GM23338 (cell line): ENCODE measurements at regions not wholly inside any gene's neighbourhood (a gene's known extent, or its start where the extent isn't known, plus 50 kb on each side); places are given as distances from the start of the nearest gene placed in this dataset.

Experiments
- ATAC-seq: fragments of 200-7000 bp; cut with Tn5 transposase; 3 replicates; pipeline ENCODE4 v1.9.1; 2020
- DNase-seq: peaks from one replicate; pipeline ENCODE4 v3.0.0-alpha.2; 2015; ENCODE audit warnings: low spot score
- H2AFZ ChIP-seq: fragments of 200-600 bp; sonication (generic); 2 replicates; pipeline ENCODE4 v1.8.0; 2016; ENCODE audit warnings: antibody characterized with exemption, mild to moderate bottlenecking, moderate library complexity
- H3F3A ChIP-seq: fragments of 200-600 bp; sonication (generic); replicated peaks from 2 replicates; pipeline ENCODE4 v1.8.0; 2017; ENCODE audit warnings: antibody characterized with exemption, mixed run types, low read depth
- H3K27ac ChIP-seq: fragments of 200-600 bp; sonication (generic); 2 replicates; pipeline ENCODE4 v1.6.1; 2016; ENCODE audit warnings: low read depth
- H3K27me3 ChIP-seq: fragments of 200-600 bp; sonication (generic); 2 replicates; pipeline ENCODE4 v1.8.0; 2016; ENCODE audit warnings: mild to moderate bottlenecking, mixed run types, moderate library complexity; ENCODE audit not compliant: insufficient read depth
- H3K36me3 ChIP-seq: fragments of 200-600 bp; sonication (generic); 2 replicates; pipeline ENCODE4 v1.8.0; 2016; ENCODE audit warnings: mild to moderate bottlenecking; ENCODE audit not compliant: insufficient read depth
- H3K4me1 ChIP-seq: fragments of 200-600 bp; sonication (generic); 2 replicates; pipeline ENCODE4 v1.8.0; 2016; ENCODE audit warnings: mild to moderate bottlenecking, moderate library complexity; ENCODE audit not compliant: insufficient read depth
- H3K4me2 ChIP-seq: fragments of 200-600 bp; sonication (generic); 2 replicates; pipeline ENCODE4 v1.7.1; 2017; ENCODE audit warnings: mixed run types
- H3K4me3 ChIP-seq: fragments of 200-600 bp; sonication (generic); 2 replicates; pipeline ENCODE4 v1.6.1; 2016; ENCODE audit warnings: mixed run types
- H3K79me2 ChIP-seq: fragments of 200-600 bp; sonication (generic); replicated peaks from 2 replicates; pipeline ENCODE4 v1.8.0; 2017; ENCODE audit warnings: mild to moderate bottlenecking; ENCODE audit not compliant: insufficient read depth
- H3K9me2 ChIP-seq: fragments of 200-600 bp; sonication (generic); 2 replicates; pipeline ENCODE4 v1.8.0; 2017; ENCODE audit not compliant: insufficient read depth
- H4K20me1 ChIP-seq: fragments of 200-600 bp; sonication (generic); replicated peaks from 2 replicates; pipeline ENCODE4 v1.8.0; 2017; ENCODE audit warnings: mild to moderate bottlenecking; ENCODE audit not compliant: insufficient read depth
- H3K27ac Mint-ChIP-seq: 2 replicates; pipeline ENCODE4 v1.8.0; 2020; ENCODE audit warnings: inconsistent platforms, mild to moderate bottlenecking, moderate library complexity, mixed read lengths
- H3K27me3 Mint-ChIP-seq: 3 replicates; pipeline ENCODE4 v1.8.0; 2022; ENCODE audit warnings: low read depth, mild to moderate bottlenecking, moderate library complexity, mixed read lengths, inconsistent platforms; ENCODE audit not compliant: insufficient read depth, poor library complexity
- H3K36me3 Mint-ChIP-seq: 3 replicates; pipeline ENCODE4 v1.8.0; 2021; ENCODE audit warnings: low read depth, mild to moderate bottlenecking, inconsistent platforms, moderate library complexity, mixed read lengths
- H3K4me1 Mint-ChIP-seq: 3 replicates; pipeline ENCODE4 v1.8.0; 2020; ENCODE audit warnings: mild to moderate bottlenecking, inconsistent platforms, mixed read lengths
- H3K4me3 Mint-ChIP-seq: 3 replicates; pipeline ENCODE4 v1.8.0; 2021; ENCODE audit warnings: moderate library complexity, mild to moderate bottlenecking, inconsistent platforms, mixed read lengths
- H3K9me3 Mint-ChIP-seq: 3 replicates; pipeline ENCODE4 v1.8.0; 2020; ENCODE audit warnings: moderate library complexity, mild to moderate bottlenecking, inconsistent platforms, mixed read lengths
- EZH2 ChIP-seq: fragments of 200-600 bp; sonication (generic); IDR thresholded peaks from one replicate; pipeline ENCODE4 v1.8.0; 2017; ENCODE audit warnings: antibody characterized with exemption, mild to moderate bottlenecking, low read depth; ENCODE audit not compliant: unreplicated experiment
- EZH2phosphoT487 ChIP-seq: fragments of 200-600 bp; sonication (generic); IDR thresholded peaks from one replicate; pipeline ENCODE4 v1.8.1; 2018; ENCODE audit warnings: antibody characterized with exemption; ENCODE audit not compliant: unreplicated experiment
- POLR2AphosphoS5 ChIP-seq: IDR thresholded peaks from 2 replicates; pipeline ENCODE4 v1.6.1; 2016; ENCODE audit warnings: antibody characterized with exemption, low read depth
- STAT1 ChIP-seq: IDR thresholded peaks from one replicate; pipeline ENCODE4 v1.6.1; 2016; ENCODE audit warnings: antibody characterized with exemption; ENCODE audit not compliant: unreplicated experiment
- ZNF331 ChIP-seq: fragments of 250-450 bp; sonication (Bioruptor Pico); IDR thresholded peaks from 2 replicates; pipeline ENCODE4 v1.5.0; 2020; ENCODE audit warnings: low read depth, mild to moderate bottlenecking, moderate library complexity
- TF ChIP-seq, protein P1 (sequence below): fragments of 250-450 bp; sonication (Bioruptor Pico); IDR thresholded peaks from 2 replicates; pipeline ENCODE4 v1.5.0; 2020; ENCODE audit warnings: mild to moderate bottlenecking, moderate library complexity
- TF ChIP-seq, protein P2 (sequence below): IDR thresholded peaks from one replicate; pipeline ENCODE4 v1.6.1; 2018; ENCODE audit warnings: antibody characterized with exemption; ENCODE audit not compliant: unreplicated experiment
- TF ChIP-seq, protein P3 (sequence below), 2 experiments: fragments of 200-600 bp in 1 of 2; sonication (generic) in 1 of 2; conservative IDR thresholded peaks; 2 replicates each; pipeline versions ENCODE4 v1.5.1 to v1.6.1; 2016 to 2017; ENCODE audit warnings: antibody characterized with exemption in 2 of 2, low read depth in 2 of 2, mild to moderate bottlenecking in 2 of 2, moderate library complexity in 1 of 2
- TF ChIP-seq, protein P4 (sequence below): IDR thresholded peaks from 2 replicates; pipeline ENCODE4 v1.6.1; 2016; ENCODE audit warnings: antibody characterized with exemption

DNA sequence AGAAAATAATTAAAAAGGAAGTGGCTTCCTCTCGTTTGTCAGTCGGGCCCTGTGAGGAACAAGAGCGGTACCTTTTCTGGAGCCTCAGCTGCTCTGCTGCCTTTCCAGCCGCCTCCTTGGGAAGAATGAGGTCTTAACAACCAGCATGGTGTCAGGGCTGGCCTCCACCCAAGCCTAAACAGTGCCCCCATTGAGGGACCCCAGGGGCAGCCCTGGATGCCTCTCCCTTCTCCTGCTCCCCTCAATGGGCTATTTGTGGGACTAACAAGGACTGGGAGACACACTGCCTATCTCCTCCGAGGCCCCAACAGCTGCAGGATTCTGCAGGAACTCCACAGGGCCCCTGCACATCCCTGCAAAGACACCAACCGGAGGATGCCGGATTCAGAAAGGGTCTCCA lies 155.4 kb upstream of the MAP3K1 start:
- H3K4me2 ChIP-seq: no peak overlapping the region
- no peaks in the 10 kb centered on the region; the same call in 2 of the 3 replicates for H3K36me3 Mint-ChIP-seq
- H3K4me1 Mint-ChIP-seq: peaks cover 14% of the 10 kb centered on the region
- H3K4me1 ChIP-seq: peaks cover 11% of the 10 kb centered on the region; the same call in 1 of the 2 replicates
- H3K9me2 ChIP-seq: peaks cover 11% of the 10 kb centered on the region; the same call in 1 of the 2 replicates
- peaks cover 6% of the 10 kb centered on the region for H3K27me3 Mint-ChIP-seq
- no peaks in the 10 kb centered on the region for H4K20me1 ChIP-seq
- H3K27ac Mint-ChIP-seq: no peak overlapping the region
- H3K27ac ChIP-seq: no peak overlapping the region
- H3K4me3 Mint-ChIP-seq: no peak overlapping the region
- H3F3A ChIP-seq: no peaks in the 10 kb centered on the region
- H3K9me3 Mint-ChIP-seq: peaks cover under 1% of the 10 kb centered on the region; the same call in 1 of the 3 replicates
- TF ChIP-seq POLR2AphosphoS5: no peak
- TF ChIP-seq, protein P1, sequence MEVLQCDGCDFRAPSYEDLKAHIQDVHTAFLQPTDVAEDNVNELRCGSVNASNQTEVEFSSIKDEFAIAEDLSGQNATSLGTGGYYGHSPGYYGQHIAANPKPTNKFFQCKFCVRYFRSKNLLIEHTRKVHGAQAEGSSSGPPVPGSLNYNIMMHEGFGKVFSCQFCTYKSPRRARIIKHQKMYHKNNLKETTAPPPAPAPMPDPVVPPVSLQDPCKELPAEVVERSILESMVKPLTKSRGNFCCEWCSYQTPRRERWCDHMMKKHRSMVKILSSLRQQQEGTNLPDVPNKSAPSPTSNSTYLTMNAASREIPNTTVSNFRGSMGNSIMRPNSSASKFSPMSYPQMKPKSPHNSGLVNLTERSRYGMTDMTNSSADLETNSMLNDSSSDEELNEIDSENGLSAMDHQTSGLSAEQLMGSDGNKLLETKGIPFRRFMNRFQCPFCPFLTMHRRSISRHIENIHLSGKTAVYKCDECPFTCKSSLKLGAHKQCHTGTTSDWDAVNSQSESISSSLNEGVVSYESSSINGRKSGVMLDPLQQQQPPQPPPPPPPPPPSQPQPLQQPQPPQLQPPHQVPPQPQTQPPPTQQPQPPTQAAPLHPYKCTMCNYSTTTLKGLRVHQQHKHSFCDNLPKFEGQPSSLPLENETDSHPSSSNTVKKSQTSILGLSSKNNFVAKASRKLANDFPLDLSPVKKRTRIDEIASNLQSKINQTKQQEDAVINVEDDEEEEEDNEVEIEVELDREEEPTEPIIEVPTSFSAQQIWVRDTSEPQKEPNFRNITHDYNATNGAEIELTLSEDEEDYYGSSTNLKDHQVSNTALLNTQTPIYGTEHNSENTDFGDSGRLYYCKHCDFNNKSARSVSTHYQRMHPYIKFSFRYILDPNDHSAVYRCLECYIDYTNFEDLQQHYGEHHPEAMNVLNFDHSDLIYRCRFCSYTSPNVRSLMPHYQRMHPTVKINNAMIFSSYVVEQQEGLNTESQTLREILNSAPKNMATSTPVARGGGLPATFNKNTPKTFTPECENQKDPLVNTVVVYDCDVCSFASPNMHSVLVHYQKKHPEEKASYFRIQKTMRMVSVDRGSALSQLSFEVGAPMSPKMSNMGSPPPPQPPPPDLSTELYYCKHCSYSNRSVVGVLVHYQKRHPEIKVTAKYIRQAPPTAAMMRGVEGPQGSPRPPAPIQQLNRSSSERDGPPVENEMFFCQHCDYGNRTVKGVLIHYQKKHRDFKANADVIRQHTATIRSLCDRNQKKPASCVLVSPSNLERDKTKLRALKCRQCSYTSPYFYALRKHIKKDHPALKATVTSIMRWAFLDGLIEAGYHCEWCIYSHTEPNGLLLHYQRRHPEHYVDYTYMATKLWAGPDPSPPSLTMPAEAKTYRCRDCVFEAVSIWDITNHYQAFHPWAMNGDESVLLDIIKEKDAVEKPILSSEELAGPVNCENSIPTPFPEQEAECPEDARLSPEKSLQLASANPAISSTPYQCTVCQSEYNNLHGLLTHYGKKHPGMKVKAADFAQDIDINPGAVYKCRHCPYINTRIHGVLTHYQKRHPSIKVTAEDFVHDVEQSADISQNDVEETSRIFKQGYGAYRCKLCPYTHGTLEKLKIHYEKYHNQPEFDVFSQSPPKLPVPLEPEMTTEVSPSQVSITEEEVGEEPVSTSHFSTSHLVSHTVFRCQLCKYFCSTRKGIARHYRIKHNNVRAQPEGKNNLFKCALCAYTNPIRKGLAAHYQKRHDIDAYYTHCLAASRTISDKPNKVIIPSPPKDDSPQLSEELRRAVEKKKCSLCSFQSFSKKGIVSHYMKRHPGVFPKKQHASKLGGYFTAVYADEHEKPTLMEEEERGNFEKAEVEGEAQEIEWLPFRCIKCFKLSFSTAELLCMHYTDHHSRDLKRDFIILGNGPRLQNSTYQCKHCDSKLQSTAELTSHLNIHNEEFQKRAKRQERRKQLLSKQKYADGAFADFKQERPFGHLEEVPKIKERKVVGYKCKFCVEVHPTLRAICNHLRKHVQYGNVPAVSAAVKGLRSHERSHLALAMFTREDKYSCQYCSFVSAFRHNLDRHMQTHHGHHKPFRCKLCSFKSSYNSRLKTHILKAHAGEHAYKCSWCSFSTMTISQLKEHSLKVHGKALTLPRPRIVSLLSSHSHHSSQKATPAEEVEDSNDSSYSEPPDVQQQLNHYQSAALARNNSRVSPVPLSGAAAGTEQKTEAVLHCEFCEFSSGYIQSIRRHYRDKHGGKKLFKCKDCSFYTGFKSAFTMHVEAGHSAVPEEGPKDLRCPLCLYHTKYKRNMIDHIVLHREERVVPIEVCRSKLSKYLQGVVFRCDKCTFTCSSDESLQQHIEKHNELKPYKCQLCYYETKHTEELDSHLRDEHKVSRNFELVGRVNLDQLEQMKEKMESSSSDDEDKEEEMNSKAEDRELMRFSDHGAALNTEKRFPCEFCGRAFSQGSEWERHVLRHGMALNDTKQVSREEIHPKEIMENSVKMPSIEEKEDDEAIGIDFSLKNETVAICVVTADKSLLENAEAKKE (CRISPR knock-in tag): no peak
- TF ChIP-seq EZH2: no peak
- TF ChIP-seq EZH2phosphoT487: no peak
- TF ChIP-seq, protein P2, sequence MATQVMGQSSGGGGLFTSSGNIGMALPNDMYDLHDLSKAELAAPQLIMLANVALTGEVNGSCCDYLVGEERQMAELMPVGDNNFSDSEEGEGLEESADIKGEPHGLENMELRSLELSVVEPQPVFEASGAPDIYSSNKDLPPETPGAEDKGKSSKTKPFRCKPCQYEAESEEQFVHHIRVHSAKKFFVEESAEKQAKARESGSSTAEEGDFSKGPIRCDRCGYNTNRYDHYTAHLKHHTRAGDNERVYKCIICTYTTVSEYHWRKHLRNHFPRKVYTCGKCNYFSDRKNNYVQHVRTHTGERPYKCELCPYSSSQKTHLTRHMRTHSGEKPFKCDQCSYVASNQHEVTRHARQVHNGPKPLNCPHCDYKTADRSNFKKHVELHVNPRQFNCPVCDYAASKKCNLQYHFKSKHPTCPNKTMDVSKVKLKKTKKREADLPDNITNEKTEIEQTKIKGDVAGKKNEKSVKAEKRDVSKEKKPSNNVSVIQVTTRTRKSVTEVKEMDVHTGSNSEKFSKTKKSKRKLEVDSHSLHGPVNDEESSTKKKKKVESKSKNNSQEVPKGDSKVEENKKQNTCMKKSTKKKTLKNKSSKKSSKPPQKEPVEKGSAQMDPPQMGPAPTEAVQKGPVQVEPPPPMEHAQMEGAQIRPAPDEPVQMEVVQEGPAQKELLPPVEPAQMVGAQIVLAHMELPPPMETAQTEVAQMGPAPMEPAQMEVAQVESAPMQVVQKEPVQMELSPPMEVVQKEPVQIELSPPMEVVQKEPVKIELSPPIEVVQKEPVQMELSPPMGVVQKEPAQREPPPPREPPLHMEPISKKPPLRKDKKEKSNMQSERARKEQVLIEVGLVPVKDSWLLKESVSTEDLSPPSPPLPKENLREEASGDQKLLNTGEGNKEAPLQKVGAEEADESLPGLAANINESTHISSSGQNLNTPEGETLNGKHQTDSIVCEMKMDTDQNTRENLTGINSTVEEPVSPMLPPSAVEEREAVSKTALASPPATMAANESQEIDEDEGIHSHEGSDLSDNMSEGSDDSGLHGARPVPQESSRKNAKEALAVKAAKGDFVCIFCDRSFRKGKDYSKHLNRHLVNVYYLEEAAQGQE: no peak
- TF ChIP-seq, protein P3, sequence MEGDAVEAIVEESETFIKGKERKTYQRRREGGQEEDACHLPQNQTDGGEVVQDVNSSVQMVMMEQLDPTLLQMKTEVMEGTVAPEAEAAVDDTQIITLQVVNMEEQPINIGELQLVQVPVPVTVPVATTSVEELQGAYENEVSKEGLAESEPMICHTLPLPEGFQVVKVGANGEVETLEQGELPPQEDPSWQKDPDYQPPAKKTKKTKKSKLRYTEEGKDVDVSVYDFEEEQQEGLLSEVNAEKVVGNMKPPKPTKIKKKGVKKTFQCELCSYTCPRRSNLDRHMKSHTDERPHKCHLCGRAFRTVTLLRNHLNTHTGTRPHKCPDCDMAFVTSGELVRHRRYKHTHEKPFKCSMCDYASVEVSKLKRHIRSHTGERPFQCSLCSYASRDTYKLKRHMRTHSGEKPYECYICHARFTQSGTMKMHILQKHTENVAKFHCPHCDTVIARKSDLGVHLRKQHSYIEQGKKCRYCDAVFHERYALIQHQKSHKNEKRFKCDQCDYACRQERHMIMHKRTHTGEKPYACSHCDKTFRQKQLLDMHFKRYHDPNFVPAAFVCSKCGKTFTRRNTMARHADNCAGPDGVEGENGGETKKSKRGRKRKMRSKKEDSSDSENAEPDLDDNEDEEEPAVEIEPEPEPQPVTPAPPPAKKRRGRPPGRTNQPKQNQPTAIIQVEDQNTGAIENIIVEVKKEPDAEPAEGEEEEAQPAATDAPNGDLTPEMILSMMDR (conservative IDR thresholded peaks at IDR 0.05; ENCODE audit: low read depth in 2 of 2): no peak
- TF ChIP-seq, protein P4, sequence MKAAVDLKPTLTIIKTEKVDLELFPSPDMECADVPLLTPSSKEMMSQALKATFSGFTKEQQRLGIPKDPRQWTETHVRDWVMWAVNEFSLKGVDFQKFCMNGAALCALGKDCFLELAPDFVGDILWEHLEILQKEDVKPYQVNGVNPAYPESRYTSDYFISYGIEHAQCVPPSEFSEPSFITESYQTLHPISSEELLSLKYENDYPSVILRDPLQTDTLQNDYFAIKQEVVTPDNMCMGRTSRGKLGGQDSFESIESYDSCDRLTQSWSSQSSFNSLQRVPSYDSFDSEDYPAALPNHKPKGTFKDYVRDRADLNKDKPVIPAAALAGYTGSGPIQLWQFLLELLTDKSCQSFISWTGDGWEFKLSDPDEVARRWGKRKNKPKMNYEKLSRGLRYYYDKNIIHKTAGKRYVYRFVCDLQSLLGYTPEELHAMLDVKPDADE: no peak
- TF ChIP-seq STAT1: no peak
- no peak for TF ChIP-seq ZNF331 (CRISPR knock-in tag)
- H3K36me3 ChIP-seq: no peaks in the 10 kb centered on the region
- H2AFZ ChIP-seq: no peak overlapping the region
- H3K79me2 ChIP-seq: no peaks in the 10 kb centered on the region
- DNase-seq (no peak), ATAC-seq (no peak)
- H3K4me3 ChIP-seq: no peak overlapping the region
- no peaks in the 10 kb centered on the region for H3K27me3 ChIP-seq
